HG03097 (cell line): ENCODE measurements at regions not wholly inside any gene's neighbourhood (a gene's known extent, or its start where the extent isn't known, plus 50 kb on each side); places are given as distances from the start of the nearest gene placed in this dataset.

Experiments used
- ATAC-seq: cut with Tn5 transposase; IDR thresholded peaks from one replicate; pipeline ENCODE4 v1.9.1; 2021; ENCODE audit not compliant: unreplicated experiment, low FRiP score

DNA sequence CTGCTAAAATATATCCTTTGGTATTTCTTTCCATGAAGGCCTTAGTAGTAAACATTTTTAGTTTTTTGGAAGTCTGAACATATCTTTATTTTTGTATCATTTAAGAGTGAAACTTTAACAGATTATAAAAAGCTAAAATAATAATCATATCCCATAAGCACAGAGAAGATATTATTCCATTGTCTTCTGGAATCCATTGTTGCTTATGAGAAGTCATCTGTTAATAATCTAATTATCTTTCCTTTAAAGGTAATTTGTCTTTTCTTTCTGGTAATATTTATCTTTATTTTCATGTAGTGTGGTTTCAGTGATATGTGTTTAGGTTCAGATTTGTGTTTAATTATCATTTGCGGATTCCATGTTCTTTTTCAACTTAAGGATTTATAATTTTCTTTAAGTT, 261.7 kb downstream of the MSRB3 start:
- ATAC-seq = no peak

DNA sequence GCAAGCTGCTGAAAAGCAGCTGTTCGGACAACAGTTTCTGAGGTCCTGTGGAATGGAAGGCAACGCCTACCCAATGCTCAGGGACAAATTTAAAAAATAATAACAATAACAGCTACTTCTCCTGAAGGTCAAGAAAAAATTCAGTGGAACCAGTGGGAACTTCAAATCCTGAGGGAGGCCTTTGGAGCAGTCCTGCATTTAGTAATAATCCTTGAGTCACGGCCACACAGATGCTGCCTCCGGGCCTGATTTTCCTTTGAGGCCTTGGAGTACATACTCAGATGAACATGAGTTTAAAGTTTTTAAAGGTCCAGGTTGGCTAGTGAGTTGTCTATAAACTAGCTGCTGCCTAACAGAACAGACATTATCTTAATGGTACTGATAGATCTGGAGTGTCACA, 268.0 kb downstream of the MSRB3 start:
- ATAC-seq = no peak

DNA sequence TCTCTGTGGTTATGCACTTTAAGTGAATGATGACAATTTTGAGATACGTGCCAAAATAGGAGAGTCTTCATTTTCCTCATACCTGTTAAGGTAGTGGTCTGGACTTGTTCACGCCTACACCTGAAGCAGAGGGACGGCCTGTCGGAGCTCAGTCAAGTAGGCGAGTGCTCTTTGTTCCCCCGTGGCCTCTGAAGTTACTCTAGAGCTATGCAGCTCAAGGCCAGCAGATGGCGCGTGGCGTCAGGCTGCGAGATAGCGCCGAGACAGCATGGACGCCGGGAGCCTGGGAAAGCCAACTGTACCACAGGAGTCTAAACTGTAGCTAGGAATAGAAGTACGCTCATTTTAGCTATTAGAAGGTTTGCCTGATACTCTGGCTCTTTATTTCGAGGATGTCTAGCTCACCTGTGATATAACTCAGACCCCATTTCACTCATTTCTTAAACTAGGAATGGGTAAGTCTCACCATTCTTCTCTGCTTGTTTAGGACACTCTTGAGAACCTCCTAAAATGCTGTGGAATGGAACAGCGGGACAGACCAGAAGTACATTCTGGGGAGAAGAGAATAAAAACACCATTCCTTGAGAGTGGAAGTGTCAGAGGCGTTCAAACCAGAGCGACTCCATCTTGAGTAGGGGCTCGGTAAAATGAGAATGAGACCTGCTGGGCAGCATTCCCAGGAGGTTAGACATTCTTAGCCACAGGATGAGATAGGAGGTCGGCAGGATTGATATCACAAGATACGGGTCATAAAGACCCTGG, 267.4 kb upstream of the HMGA2 start:
- ATAC-seq = peak; percentile 89

DNA sequence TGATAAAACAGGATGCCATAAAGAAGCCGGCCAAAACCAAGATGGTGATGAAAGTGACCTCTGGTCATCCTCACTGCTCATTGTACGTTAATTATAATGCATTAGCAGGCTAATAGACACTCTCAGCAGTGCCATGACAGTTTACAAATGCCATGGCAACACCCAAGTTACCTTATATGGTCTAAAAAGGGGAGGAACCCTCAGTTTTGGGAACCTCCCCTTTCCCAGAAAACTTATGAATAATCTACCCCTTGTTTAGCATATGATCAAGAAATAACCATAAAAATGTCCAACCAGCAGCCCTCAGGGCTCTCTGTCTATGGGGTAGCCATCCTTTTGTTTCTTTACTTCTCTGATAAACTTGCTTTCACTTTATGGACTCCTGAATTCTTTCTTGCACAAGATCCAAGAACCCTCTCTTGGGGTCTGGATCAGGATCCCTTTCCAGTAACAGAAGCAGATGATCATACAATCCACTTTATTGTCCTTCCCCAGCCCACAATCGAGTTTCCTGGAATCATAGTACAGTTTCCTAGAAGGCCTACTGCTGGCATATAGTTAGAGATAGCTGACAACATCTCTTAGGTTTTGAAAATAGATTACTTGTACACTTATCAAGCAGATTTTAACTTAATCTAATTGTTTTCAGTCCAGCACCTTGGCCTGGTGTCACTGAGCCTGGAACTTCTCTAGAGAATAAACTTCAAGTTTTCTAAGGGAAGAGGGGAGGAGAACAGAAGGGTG, 266.7 kb upstream of the HMGA2 start:
- ATAC-seq = no peak

DNA sequence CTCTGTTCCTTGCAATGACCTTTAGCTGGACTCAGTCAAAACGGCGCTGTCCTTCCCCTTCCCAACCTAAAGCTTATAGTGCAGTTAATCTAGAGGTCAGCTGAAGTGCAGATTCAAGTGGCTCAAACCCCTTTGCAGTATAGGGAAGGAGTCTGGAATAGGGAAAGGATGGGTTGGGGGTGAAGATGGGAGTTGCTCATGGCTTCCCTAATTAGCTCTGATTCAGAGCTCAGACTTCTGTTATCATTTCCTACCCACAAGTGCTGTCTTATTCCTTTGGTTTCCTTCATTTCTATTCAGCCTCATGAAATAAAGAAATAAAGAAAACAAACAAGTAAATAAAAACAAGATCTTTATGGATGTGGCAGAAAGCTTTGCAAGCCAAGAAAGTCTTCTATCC, 264.0 kb upstream of the HMGA2 start:
- ATAC-seq = no peak

DNA sequence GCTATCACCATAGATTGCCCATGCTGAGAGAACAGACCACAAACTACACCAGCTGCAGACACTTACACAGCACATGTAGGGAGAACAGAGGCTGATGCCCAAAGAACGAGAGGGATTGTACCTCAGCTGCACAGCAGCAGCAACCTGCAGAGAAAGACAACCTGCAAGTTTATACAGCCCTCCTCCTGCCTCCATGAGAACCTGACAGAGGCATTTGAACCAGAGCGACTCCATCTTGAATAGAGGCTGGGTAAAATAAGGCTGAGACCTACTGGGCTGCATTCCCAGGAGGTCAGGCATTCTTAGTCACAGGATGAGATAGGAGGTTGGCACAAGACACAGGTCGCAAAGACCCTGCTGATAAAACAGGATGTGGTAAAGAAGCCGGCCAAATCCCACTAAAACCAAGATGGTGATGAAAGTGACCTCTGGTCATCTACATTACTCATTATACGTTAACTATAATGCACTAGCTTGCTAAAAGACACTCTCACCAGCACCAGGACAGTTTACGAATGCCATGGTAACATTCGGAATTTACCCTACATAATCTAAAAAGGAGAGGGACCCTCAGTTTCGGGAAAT, 262.4 kb upstream of the HMGA2 start:
- no peak for ATAC-seq

DNA sequence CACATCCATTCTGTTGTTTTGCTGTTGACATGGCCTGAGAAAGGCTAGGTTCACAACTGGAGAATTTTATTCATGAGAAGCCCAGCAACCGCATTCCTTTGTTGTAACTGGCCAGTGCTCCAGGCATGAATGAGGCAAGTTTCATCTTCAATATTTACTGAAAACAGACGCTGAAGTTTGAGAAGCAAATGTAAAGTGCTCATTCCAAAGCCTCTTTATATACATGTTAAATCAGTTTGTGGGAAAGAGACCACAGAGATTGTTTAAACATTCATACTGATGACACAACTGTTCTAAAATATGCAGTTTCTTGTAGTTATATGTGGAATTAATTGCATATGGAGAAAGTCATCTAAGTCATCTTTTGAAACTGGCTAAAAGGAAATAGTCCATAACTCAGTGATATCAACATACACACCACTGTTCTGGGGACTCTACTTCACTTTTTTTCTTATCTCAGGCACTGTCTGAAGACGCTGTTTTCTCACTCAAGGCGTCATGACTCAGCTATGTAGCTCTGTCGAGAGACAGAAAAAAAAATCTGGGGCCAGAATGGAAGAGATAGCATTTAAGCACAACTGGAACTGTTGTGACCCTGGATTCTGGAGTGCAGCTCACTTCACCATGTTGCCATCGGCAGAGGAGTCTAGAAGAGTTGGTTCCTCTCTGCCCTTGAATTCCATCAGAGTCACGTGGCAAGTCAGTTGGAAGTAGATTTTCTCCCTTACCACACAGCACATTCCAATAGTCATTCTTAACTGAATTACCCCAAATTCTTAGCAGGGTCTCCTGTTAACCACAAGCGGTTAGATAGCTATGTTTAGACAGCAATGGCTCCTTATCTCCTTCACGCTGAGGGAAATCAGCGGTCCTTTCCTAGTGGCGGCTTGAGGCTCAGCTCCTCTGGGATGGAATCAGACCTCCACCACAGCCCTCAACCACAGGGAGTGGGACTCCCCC, 258.4 kb upstream of the HMGA2 start:
- no peak for ATAC-seq

DNA sequence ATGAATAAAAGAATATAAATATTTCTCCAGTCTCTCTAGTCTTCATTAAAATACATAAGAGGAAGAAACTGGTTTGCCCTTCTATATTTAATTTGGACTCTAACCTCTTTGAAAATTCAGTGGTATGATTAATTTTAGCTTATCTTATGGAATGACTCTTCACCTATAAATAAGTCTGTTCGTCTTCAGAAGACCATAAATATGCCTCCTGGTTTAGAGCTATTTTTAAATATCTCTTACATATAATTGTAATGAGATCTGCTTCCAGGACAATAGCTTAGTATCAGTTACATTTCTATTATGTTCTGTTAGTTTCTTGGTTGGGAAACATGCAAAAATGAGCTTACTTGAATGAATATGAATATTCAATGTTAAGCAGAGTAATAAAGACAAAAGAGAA, 257.5 kb upstream of the HMGA2 start:
- ATAC-seq = no peak

DNA sequence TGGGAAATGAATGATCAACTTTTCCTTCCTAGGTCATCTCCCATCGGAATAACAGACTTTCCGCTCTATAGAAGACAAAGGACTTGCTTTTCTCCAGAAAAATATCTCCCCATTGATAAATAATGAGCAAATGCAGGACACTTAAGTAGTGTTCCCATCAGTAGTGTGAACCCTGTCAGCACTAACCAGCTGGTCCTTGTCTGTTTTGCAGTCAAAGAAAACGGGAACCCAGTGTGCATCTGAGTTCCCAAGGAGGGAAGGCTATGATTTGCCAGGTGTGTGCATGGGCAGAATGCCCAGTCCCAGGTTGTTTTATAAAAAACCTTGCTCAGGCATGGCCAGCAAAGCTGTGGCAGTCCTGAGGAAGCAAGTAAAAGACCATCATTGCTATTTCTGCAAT, 256.5 kb upstream of the HMGA2 start:
- ATAC-seq = no peak

DNA sequence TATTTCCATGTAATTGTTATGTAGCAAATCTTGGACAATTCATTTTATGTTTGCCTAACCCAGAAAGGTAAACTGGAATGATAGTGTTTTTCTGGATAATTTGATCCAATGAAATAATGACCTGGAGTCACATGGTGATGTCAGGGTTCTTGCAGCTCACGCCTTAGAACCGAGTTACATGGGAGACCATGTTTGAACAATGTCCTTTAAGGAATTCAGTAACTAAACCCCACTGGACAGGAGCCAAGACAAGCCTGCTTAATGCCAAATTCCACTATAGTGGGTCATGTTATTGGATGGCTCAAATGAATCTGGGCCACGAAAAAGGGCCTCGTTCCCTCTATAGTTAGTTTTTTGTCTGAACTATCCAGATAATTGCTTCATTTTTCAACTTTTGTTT, 255.8 kb upstream of the HMGA2 start:
- ATAC-seq = no peak

DNA sequence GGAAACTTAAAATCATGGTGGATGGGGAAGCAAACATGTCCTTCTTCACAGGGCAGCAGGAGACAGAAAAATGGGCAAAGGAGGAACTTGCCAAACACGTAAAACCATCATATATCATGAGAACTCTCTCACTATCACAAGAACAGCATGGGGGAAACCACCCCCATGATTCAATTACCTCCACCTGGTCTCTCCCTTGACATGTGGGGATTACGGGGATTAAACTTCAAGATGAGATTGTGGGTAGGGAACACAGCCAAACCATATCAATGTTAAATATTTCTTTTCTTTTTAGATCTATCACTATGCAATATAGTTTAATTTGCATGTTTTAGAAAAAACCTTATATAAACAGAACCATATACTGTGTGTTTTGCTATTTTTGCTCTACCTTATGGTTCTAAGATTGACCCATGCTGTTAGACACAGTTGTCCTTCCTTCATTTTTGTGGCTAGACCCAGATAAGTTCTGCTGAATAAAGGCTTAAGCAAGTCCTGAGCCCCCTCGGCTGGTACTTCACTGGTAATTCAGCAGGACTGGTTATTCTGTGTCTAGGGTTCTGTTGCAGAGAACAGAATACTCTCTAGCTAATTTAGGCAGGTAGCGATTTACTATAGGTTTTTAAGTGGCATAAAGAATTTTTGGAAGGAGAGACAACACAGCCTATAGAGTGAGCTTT, 253.7 kb upstream of the HMGA2 start:
- ATAC-seq = no peak

DNA sequence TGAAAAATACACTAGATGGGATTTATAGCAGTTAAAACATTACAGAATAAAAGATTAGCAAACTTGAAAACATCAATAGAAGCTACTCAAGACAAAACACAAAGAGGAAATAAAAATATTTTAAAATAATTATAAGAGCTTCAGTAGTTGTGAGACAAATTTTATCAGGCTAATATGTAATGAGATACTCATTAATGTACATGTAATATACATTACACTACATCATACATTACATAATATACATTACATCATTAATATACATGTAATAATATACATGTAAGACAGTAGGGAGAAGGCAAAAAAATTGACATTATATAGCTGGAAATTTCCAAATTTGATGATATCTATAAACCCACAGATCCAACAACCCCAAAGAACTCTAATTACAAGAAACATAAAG, 249.4 kb upstream of the HMGA2 start:
- ATAC-seq = no peak

DNA sequence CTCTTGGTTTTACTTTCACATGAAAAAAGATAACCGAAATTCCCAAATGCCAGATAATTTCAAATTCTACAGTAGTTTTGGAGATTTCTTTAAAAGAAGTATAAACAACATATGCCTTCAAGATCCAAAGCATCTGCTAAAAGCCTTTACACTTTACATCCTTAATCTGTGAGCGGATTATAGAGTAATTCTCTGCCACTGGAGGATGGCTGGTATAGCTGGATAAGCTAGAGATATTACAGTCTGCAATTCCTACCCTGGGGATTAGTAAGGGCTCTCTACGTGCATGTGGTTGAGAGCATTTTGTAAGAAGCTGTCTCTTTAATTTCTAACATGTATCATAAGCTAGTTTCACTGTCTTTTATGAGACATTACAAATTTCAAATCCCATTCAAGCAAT, 240.3 kb upstream of the HMGA2 start:
- ATAC-seq = no peak

DNA sequence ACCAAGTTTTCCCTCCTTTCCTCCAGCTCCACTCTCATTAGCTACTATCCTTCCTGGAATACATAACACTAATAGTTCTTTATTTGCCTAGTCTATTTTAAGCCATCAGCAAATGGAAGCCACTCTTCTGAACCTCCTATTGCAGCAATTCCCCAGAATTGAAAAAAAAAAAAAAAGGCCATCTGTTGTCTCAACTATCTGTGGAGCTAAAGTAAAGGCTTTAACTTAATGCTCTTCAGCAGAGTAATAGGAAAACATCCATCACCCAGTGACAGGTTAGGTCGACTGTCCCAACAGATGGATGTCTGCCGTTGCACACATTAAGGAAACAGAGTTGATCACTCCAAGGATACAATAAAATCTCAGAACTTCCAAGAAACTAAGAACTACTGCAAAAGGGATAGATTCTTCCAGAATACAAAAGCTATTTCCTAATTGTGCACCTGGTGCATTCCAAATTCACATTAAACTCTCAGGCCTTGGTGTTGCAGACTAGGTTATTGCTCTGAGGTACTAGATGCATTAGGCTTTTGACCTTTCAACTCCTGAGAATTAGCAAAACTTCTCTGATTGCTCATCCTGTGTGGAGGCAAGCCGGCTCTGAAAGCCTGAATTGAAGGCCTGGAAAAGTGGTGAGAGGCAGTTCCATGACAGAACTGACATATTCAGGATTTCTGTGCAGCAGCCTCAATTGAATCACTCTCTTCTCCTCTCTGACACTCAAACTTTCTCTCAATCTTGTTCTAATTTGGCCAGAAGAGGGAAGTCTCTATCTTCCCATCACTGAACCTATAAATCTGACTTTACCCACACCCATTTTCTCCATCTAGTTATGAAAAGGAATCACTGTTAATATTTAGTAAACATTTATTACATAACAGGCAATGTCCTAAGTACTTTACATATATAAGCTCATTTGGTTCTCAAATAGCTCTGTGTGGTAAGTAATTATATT, 238.4 kb upstream of the HMGA2 start:
- no peak for ATAC-seq

DNA sequence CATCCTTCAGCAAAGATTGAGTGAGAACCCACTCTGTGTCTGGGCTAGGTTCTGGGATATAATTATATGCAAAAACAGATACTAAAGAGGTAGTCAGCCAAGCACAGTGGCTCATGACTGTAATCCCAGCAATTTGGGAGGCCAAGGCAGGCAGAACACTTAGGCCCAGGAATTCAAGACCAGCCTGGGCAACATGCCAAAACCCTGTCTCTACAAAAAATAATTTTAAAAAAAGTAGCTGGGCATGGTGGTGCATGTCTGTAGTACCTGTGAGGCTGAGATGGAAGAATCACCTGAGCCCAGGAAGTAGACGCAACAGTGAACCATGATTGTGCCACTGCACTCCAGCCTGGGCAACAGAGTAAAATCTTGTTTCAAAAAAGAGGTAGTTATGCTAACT, 237.5 kb upstream of the HMGA2 start:
- ATAC-seq = no peak

DNA sequence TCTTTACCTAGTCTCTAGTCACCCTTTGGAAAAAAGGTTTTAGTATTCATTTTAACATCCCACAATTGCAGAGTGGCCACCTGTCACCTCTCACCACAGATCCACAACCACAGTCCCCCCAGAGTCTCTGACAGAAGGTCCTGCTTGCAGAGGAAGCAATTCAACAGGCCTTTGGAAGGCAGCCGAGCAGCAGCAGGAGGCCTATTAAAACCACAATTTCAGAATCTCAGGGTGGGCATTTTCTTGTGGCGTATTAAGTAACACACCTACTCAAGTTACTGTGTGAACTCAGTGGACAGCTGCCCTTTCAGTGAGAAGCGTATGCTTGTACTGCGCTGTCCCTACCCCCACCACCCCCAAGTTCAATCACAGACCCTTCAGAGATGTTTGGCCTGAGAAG, 234.0 kb upstream of the HMGA2 start:
- no peak for ATAC-seq

DNA sequence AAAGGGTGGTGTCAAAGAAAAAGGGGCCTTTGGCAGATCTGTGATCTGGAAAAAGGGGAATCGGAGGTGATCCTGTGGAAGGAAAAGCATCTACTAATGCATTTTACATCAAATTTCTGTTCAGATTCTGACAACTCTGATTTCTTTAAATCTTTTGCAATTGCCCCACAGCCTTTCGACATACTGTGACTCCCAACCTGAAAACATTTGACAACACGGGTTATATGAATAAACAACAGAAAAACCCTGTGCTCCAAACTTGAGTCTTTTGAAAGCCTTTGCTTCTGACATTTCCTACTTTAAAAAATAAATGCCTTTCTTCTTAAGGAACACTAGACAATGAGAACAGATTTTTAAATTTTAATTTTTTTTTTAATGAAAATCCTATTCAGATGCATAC, 231.9 kb upstream of the HMGA2 start:
- ATAC-seq = no peak

DNA sequence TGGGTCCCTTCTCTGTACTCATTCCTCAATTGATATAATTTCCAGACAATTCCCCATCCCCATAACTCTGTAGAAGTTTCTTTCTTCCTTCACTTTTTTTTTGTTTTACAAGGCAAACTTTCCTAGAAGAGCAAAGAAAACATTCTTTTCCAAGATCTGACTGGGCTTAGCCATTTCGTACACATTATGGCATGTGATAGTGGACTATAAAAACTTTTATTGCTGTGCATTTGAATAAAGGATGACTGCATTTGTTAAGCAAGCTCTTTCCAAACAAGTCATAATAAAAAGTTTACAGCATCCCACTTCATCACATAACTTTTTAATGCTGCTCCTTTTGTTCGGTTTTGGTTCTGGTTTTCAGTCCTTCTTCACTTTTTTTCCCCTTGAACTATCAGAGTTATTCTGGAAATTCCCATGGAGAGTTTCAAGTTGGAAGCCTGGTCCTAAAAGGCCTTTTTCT, 231.0 kb upstream of the HMGA2 start:
- ATAC-seq = no peak

DNA sequence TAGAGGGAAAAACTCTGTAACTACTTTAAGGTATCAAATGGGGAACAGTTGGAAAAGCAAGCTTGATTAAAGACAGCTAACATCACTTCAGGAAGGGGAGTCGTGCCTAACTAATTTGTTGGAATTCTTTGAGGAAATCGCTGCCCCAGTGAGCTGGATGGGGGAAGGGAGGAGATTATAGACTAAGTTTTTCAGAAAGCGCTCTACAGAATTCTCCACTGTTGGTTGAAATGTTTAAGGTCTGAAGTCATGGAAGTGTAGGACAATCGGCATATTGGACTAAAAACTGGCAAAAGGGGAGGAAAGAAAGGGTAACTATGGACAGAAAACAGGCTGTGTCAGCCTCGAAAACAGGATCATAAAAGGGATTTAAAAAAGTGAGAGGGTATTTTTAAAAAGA, 229.9 kb upstream of the HMGA2 start:
- ATAC-seq = no peak
